Colonic mucosa (tissue), 4 donors: ENCODE measurements at regions not wholly inside any gene's neighbourhood (a gene's known extent, or its start where the extent isn't known, plus 50 kb on each side); places are given as distances from the start of the nearest gene placed in this dataset.
"Not testable (repeated sequence)": the region's sequence is repeated elsewhere in the genome, so short reads cannot be mapped to it uniquely, and the experiment has no call there.

Source experiments
- DNase-seq: peaks from one replicate; pipeline ENCODE4 v3.0.0-alpha.2; 2020
- H3K27ac ChIP-seq: fragments of 200-600 bp; one replicate; pipeline ENCODE4 v1.8.0; 2021
- H3K27me3 ChIP-seq: fragments of 200-600 bp; one replicate; pipeline ENCODE4 v1.8.0; 2021
- H3K36me3 ChIP-seq: fragments of 200-600 bp; one replicate; pipeline ENCODE4 v1.8.0; 2021
- H3K4me1 ChIP-seq: fragments of 200-600 bp; one replicate; pipeline ENCODE4 v1.8.0; 2021; ENCODE audit warnings: mild to moderate bottlenecking
- H3K4me3 ChIP-seq: fragments of 200-600 bp; one replicate; pipeline ENCODE4 v1.8.0; 2021
- H3K9ac ChIP-seq, 2 donors: one replicate each; pipeline ENCODE4 v1.7.0; 2013; ENCODE audit warnings: control low read depth in 2 of 2, low read depth in 2 of 2, low read length in 2 of 2
- H3K9me3 ChIP-seq: fragments of 200-600 bp; one replicate; pipeline ENCODE4 v1.8.0; 2021
- intact Hi-C: fragments of 100-400 bp; cut with DNase I; formaldehyde crosslinking; loops from one replicate; pipeline ENCODE4 v1.14.1; 2022
- TF ChIP-seq, protein P1 (sequence below): fragments of 200-600 bp; IDR thresholded peaks from one replicate; pipeline ENCODE4 v1.8.0; 2022; ENCODE audit warnings: antibody characterized with exemption, mild to moderate bottlenecking
- donor health status: healthy.
- donor health status: DM: no; HTN: no; CAD: no.
- donor health status: DM: no; HTN: no; CAD: no.

DNA sequence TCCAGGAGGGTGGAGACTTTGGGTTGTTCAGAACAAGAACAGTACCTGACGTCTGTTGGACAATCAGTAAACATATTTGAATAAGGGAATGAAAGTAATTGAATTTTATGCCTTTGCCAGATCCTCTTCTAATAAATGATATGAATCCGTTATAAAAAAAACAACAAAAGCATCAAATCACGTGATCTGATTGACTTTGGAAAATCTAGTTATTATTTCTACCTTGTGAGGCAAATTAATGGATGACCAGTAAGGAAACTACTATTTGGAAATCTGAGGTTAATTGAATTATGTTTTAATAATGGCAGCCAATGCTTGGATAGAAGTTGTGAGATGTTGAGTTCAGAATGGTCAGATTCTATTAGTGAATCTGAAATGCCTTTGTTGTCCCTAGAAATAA, 399.5 kb downstream of the TFAP2B start:
- no peak for DNase-seq
- H3K4me1 ChIP-seq, result no peaks in the 10 kb centered on the region
- intact Hi-C loops, result no loop called here
- no peak overlapping the region for H3K27ac ChIP-seq
- no peaks in the 10 kb centered on the region for H3K36me3 ChIP-seq
- no peaks in the 10 kb centered on the region for H3K27me3 ChIP-seq
- TF ChIP-seq, protein P1, sequence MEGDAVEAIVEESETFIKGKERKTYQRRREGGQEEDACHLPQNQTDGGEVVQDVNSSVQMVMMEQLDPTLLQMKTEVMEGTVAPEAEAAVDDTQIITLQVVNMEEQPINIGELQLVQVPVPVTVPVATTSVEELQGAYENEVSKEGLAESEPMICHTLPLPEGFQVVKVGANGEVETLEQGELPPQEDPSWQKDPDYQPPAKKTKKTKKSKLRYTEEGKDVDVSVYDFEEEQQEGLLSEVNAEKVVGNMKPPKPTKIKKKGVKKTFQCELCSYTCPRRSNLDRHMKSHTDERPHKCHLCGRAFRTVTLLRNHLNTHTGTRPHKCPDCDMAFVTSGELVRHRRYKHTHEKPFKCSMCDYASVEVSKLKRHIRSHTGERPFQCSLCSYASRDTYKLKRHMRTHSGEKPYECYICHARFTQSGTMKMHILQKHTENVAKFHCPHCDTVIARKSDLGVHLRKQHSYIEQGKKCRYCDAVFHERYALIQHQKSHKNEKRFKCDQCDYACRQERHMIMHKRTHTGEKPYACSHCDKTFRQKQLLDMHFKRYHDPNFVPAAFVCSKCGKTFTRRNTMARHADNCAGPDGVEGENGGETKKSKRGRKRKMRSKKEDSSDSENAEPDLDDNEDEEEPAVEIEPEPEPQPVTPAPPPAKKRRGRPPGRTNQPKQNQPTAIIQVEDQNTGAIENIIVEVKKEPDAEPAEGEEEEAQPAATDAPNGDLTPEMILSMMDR, result no peak
- no peak overlapping the region for H3K4me3 ChIP-seq
- no peaks in the 10 kb centered on the region for H3K9me3 ChIP-seq
- no peak overlapping the region for H3K9ac ChIP-seq

DNA sequence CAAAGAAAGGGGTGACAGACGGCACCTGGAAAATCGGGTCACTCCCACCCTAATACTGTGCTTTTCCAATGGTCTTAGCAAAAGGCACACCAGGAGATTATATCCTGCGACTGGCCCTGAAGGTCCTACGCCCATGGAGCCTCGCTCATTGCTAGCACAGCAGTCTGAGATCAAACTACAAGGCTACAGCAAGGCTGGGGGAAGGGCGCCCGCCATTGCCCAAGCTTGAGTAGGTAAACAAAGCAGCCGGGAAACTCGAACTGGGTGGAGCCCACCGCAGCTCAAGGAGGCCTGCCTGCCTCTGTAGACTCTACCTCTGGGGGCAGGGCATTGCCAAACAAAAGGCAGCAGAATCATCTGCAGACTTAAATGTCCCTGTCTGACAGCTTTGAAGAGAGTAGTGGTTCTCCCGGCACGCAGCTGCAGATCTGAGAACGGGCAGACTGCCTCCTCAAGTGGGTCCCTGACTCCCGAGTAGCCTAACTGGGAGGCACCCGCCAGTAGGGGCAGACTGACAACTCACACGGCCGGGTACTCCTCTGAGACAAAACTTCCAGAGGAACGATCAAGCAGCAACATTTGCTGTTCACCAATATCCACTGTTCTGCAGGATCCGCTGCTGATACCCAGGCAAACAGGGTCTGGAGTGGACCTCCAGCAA, 406.0 kb downstream of the TFAP2B start:
- H3K9me3 ChIP-seq, H3K27ac ChIP-seq, H3K36me3 ChIP-seq, H3K4me3 ChIP-seq, intact Hi-C loops, H3K27me3 ChIP-seq, DNase-seq, H3K9ac ChIP-seq, H3K4me1 ChIP-seq: not testable (repeated sequence)

DNA sequence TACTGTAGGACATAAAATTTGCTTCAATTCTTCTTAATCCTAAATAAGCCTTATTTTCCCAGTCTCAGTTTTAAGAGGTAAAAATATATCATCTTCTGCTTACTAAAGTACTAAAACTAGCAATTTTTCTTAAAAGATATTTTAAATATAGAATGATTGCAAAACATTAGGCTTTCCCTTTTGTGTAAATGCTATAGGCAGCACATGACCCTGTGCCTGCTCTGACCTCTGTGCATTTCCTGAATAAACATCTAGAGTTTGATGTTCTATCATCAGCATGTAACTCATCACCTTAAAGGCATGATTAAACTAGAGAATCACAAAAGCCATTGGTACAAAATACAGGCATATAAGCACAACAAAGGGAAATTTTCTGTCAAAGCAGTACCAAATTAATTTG, 422.7 kb downstream of the TFAP2B start:
- Histone ChIP-seq H3K27me3 (no peaks in the 10 kb centered on the region), H3K27ac (no peak overlapping the region), H3K4me1 (no peaks in the 10 kb centered on the region), H3K9me3 (no peaks in the 10 kb centered on the region), H3K36me3 (no peaks in the 10 kb centered on the region), H3K9ac (no peak overlapping the region), H3K4me3 (no peak overlapping the region)
- intact Hi-C loops, result no loop called here
- TF ChIP-seq, protein P1, result no peak
- no peak for DNase-seq

DNA sequence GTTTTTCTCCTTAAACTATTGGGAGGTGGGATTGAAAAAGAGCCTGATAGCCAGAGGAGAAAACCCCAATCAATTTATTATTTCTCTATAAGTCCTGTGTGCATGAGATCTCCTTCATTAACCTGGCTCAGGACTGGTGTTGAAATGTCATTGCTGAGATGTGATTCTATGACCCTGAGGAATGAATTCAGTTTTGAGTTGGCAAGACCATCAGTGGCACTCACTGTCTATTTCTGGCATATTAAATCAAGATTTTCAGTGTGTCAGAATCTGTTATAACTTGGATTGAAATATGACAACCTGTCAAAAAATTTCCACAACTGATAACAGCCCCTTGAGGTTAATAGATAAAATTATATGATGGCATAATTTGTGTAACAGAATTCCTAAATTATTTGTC, 431.1 kb downstream of the TFAP2B start:
- Histone ChIP-seq H3K4me1 (no peaks in the 10 kb centered on the region), H3K27ac (no peak overlapping the region), H3K36me3 (no peaks in the 10 kb centered on the region), H3K9me3 (no peaks in the 10 kb centered on the region), H3K4me3 (no peak overlapping the region), H3K9ac (no peak overlapping the region), H3K27me3 (no peaks in the 10 kb centered on the region)
- no peak for DNase-seq
- intact Hi-C loops, result no loop called here
- TF ChIP-seq, protein P1, result no peak

- H3K27me3 ChIP-seq, result no peaks in the 10 kb centered on the region
- TF ChIP-seq, protein P1, result no peak
- DNase-seq, result no peak
- no peaks in the 10 kb centered on the region for H3K9me3 ChIP-seq
- H3K9ac ChIP-seq, result no peak overlapping the region
- no peaks in the 10 kb centered on the region for H3K36me3 ChIP-seq
- no peak overlapping the region for H3K4me3 ChIP-seq
- no peak overlapping the region for H3K27ac ChIP-seq
- no peaks in the 10 kb centered on the region for H3K4me1 ChIP-seq
- intact Hi-C loops, result no loop called here
These were observed 431.6 kb downstream of the TFAP2B start for GRCh38 chr6:51250317-51250716.

DNA sequence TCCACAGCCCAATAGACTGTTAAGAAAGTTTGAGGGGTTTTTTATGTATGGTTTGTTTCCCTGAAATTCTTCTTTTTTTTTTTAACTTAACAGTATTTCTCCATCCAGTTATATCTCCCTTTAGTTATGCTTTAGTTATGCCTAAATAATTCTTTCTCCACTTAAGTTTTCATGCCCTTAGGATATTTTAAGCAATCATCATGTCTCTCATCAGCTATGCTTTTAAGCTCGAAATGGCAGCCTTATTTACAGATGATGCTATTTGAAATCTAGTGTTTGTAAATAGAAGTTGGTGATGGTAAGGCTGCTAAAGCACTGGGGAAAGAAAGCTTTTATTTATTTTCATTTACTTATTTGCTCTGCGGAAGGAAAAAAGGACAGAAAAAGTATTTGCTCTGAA, 439.3 kb downstream of the TFAP2B start:
- intact Hi-C loops, result no loop called here
- no peaks in the 10 kb centered on the region for H3K36me3 ChIP-seq
- H3K9ac ChIP-seq, result no peak overlapping the region
- H3K27ac ChIP-seq, result no peak overlapping the region
- H3K4me3 ChIP-seq, result no peak overlapping the region
- no peaks in the 10 kb centered on the region for H3K27me3 ChIP-seq
- H3K4me1 ChIP-seq, result no peaks in the 10 kb centered on the region
- no peaks in the 10 kb centered on the region for H3K9me3 ChIP-seq
- no peak for DNase-seq
- TF ChIP-seq, protein P1, result no peak
